HG03378 (cell line): ENCODE measurements at regions not wholly inside any gene's neighbourhood (a gene's known extent, or its start where the extent isn't known, plus 50 kb on each side); places are given as distances from the start of the nearest gene placed in this dataset.
"Not testable (repeated sequence)": the region's sequence is repeated elsewhere in the genome, so short reads cannot be mapped to it uniquely, and the experiment has no call there.

Source experiments
- ATAC-seq: cut with Tn5 transposase; IDR thresholded peaks from one replicate; pipeline ENCODE4 v1.9.1; 2021; ENCODE audit warnings: mild to moderate bottlenecking, moderate library complexity; ENCODE audit not compliant: unreplicated experiment

DNA sequence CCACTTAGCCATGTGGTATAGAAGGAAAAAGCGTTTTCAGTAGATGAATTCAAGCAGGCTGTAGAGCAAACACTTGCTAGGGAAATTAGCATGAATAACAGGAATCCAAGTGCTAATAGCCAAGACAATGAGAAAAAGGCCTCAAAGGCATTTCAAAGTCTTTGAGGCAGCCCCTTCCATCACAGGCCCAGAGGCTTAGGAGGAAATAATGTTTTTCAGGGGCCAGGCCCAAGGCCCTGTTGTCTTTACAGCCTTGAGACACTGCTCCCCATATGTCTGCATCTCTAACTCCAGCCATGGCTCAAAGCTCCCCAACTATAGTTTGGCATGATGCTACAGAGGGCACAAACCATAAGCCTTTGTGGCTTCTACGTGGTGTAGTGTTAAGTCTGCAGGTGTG lies 563.5 kb downstream of the TAF11L14 start:
- no peak for ATAC-seq

DNA sequence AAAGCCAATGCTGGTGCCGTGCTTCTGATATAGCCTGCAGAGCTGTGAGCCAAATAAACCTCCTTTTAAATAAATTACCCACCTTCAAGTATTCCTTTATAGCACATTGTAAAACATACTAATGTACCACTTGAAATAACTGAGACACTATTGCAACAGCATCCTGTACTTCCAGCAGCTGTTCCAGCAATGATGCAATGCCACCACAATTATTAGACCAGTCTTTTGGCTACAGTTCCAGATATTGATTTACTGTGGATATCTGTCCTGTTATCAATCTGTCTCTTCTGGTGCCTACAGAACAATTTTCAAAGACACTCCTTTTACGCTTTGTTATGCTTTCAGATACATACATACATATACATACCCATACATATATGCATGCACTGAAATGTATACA lies 567.9 kb downstream of the TAF11L14 start:
- ATAC-seq: no peak

DNA sequence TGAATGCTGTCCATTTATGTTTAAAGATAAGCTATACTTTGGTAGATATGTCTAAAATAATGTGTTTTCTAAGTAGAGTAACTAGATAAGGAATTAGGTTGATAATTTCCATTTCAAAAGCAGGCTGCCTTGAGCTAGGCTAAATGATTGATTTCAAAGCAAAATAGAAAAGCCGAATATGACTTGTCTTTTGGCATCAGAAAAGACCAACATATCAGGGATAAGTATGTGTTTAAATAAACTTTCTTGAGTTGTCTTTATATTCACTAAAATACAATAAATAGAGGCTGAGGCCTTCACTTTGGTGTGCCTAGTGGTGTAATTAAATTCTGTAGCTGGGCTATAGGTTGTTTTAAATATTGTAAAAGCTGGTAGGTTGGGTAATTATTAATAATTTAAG lies 569.0 kb downstream of the TAF11L14 start:
- ATAC-seq: no peak

DNA sequence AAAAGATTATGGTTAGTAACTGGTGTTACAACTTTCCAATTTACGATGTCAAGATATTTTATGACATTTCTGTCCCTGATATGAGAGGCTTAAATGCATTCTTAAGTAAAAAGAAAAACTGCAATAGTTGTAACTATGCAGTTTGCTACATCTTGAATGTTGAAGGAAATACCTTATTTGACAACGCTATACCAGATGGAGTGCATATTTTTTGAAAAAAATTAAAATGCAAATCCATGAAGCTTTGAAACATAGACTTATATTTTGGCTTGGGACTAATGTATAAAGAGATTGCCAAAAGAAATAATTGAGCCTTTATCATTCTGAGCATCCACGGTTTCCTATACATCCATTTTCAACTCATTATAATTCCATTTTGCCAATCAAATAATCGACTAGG lies 579.4 kb downstream of the TAF11L14 start:
- ATAC-seq: no peak

DNA sequence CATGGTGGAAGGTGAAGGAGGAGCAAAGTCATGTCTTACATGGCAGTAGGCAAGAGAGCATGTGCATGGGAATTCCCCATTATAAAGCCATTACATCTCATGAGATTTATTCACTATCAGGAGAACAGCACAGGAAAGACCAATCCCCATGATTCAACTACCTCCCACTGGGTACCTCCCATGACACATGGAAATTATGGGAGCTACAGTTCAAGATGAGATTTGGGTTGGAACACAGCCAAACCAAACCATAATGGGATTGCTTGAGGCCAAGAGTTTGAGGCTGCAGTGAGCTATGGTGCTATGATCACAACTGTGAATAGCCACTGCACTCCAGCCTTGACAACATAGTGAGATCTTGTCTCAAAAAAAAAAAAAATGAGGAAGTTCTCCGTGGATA lies 581.8 kb downstream of the TAF11L14 start:
- ATAC-seq: no peak

DNA sequence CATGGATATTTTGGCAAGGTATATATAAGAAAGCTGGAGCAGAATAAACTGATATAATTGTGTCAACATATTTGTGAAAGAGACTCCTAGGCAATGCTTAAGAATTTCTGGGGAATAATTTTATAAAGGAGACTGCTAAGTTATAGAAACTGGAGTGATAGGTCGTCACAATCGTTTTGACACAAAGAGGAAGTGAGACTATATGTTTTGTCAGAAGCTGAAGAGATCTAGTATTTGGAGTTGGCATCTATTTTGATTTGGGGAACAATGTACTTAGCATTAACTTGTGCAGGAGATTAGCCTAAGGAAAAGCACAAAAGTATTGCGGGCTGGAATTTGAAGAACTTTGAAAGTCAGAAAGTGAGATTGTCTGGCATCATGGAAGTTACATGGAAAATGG lies 582.5 kb downstream of the TAF11L14 start:
- ATAC-seq: no peak

DNA sequence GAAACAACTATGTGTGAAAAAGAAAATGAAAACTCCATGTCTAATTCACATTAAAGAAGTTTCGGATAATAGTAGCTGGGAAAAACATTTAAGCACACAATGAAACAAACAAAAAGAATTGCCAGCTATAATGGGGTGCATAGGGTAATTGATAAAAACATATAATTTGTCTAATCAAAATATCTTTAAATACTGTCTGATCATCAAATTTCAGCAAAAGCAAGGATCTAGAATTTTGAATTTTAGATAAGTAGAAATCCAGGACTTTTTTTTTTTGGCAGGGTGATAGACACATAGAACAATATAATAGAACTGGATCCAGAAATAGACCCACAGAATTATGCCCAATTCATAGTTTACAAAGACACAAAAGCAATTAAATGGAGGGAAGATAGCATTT lies 585.0 kb downstream of the TAF11L14 start:
- no peak for ATAC-seq

DNA sequence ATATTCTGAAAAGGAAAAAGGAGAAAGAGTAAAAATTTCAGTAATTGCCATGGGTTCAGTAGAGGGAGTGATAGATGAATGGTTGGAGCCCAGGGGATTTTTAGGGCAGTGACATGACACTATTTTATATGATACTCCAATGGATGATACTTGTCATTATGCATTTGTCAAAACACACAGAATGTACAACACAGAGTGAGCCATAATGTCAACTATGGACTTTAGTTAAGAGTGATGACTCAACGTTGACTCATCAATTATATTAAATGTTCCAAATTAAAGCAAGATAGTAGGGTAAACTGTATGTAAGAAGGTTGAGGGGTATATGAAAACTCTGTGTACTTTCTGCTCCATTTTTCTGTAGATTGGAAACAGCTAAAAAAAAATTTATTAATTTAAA lies 586.4 kb downstream of the TAF11L14 start:
- ATAC-seq: no peak

DNA sequence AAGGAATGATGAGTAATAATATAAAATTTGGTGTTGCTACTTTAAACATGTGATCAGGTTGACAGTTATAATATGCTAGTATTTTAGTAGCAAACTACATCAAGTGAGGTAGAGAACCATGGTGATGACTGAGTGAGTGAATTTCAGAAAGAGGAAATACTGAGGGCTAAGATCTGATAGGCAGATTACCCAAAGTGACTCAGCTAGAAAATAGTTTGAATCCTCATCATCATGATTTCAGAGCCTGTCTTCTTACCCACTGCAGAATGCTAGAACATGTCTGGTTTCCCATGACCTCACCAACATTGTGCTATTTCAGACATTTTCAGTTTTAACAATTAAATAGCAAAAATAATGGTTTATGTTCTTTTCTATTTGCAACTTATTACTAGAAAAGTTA lies 602.1 kb downstream of the TAF11L14 start:
- ATAC-seq: no peak

DNA sequence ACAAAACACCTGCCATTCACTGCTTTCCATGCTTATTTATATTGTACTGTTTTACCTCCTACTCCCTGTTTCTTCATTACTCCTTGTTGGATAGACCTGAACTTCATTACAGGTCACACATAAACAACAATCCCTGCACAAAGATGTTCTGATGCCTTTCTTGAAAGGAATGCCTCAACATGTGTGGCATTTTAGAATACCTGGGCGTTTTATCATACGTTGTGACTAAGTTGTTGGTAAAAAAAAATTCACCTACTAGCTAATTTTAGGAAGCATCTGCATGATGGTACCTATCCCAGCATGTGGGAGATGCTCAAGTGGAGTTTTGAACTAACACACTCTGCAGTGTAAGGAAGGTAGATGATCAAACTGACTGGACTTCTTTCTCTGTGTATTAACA lies 604.1 kb downstream of the TAF11L14 start:
- ATAC-seq: no peak

DNA sequence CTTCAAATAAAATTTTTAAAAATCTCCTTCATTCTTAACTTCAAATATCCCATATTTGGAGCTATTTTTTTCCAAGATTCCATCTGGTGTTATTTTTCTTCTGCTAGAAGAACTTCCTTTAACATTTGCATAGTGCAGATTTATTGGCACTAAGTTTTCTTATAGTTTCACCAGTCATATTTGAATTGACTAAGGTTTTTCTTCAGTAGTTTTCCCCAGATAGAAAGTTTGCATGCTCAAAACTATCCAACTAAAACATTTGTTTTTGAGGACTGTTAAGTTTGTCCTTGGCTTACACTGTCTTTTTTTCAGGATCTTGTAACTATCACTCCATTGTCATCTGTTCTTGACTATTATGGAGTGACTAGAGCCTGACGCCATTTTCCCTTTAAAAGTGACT lies 606.7 kb downstream of the TAF11L14 start:
- no peak for ATAC-seq

DNA sequence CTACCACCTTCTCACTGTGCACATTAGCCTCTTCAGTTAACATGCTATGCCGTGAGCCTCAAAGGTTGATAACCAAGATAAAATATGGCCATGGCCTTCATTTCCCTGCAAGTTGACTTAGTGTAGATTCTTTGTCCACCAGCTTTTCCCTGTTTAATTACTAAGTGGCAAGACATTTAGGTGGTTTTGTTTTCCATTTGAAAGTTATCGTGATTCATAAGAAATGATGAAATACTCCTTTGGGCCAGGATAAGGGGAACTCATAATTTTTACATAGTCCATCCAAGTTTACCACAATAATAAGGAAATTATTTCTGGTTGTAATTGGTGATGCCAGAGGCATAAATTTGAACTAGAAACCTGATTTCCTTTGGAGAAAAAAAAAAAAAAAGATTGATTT lies 609.6 kb downstream of the TAF11L14 start:
- no peak for ATAC-seq

DNA sequence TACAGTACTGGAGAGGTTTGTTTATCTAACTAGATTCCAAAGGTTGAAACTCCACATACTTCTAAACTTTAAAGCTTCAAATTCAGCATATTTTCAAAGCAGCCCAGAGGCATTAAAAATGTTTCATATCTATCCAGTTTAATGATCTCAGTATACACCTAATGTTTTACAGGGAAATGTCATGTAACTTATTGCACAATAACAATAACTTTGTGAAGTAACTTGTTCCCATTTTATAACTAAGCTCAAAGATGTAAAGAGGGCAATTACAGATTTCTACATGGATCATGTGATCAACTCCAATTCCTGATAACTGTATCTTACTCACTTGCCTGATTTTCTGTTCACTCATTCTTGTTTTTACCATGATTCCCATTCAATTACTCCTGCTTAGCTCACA lies 610.0 kb downstream of the TAF11L14 start:
- ATAC-seq: no peak

DNA sequence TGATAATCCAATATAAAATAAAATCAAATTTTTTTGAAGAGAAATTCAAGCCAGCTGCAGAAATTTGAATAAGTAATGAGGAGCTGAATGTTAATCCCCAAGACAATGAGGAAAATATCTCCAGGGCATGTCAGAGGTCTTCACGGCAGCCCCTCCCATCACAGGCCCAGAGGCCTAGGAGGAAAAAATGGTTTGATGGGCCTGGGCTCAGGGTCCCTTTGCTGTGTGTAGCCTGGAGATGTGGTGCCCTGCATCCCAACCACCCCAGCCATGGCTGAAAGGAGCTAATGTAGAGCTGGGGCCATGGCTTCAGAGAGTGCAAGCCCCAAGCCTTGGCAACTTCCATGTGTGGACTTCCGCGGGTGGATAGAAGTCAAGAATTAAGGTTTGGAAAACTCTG lies 618.3 kb downstream of the TAF11L14 start:
- no peak for ATAC-seq

DNA sequence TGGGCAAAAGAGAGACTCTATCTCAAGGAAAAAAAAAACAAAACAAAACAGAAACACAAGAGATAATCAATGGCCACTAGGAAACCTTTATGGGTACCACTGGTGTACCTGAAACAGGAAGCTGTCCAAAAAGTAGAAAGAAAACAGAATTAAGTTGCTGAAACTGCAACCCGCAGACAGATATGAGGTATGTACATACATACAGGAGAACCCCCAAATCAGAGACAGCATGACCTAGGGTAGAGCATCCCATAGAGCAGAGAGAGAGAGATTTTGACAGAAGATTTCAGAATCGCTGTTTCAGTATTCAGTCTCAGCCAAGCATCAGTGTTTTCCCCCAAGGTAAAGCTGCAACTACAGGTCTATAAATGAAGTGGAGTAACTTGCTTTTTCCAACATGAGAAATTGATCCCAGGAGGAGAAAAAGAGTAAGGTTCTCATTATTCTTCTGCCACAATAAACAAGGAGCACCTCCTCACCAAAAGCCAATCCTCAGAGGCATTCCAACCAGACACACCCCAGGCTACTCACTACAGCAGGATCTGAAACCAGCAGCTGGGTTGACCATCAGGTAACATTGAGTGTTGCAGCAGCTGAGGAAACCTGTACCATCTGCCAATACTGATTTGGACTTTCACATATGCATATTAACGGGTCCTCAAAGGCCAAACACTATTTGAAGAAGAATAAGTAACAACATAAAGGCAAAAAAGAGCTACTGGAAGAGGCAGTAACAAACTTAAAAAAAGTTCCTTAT lies 630.0 kb downstream of the TAF11L14 start:
- ATAC-seq: no peak

DNA sequence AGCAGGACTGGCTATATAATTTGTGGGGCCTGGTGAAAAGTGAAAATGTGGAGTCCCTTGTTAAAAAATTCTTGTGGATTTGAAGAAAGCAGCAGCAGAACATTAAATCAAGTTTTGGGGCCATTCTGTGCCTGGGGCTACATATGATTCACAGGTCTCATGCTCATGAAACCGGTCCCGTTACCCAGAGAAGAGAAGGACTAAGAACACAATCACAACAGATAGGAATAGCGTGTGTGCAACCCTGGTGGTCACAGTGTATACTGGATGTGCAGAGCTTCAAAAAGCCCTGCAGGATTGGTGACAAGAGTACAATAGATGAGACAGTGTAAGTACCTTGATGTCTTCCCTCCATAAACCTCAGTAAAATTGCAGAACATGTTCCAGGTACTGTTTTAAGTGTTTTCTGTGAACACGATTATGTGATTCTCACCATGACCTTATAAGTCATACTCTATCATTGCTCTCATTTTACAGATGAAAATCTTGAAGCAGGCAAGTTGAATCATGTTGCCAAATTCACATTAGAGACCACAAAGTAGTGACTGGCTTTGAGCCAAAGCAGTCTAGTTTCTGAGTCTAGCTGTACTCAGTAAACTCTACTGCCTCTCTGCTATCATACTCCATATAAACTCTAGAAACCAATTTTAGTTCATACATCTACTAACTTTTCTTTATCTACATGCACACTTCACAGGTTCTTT lies 636.5 kb downstream of the TAF11L14 start:
- ATAC-seq: no peak

DNA sequence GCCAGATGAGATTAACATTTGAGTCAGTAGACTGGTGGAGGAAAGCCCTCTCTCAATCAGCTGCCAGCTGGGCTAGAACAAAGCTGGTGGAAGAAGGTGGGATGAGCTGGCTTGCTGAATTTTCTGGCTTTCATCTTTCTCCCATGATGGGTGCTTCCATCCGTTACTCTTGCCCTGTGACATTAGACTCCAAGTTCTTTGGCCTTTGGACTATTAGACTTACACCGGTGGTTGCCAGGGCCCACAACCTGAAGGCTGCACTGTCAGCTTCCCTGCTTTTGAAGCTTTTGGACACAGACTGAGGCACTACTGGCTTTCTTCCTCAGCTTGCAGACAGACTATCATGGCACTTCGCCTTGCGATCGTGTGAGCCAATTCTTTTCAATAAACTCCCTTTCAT lies 642.7 kb downstream of the TAF11L14 start:
- no peak for ATAC-seq

DNA sequence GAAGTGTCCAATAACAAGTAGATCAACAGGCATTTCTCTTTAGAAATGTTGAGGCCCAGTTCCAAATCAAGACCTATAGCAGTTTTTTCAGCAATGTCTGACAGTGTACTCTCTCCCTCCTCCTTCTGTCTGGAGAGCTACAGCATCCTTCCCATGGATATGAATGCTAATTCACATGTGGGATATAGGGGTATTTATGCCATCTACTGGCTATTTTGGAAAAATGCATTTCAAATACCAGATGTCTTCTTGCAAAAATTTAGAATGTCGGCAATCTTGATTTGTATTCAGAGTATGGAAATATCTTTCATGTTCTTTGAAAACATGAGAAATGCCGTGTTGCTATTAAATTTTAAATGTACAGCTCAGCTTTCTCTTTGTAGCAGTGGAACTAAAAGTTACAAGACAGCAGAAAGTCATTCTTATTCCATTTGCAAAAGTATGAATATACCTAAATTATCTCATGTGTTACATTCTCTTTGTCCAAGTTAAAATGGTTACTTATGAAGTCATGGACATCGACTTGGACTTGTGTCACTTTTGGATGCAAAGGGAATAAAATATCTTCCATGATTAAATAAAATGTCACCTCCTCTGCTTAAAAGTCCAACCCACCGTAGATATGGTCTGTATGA lies 647.8 kb downstream of the TAF11L14 start:
- ATAC-seq: peak; percentile 54

DNA sequence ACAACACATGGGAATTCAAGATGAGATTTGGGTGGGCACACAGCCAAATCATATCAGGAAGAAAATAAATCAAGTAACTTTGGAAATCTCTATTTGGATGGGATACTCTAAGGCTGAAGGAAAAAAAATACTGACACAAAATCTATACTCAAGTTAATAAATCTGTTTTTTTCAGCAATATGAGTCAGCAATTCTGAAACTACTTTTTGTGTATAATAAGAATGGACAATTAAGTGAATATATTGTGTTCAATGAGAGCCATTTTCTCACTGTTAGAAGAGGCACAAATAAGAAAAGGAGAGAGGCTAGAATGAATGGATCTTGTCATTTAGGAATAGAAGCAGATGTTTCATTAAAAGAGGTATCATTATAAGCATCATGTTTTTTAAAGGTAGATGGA lies 651.0 kb downstream of the TAF11L14 start:
- ATAC-seq: no peak

DNA sequence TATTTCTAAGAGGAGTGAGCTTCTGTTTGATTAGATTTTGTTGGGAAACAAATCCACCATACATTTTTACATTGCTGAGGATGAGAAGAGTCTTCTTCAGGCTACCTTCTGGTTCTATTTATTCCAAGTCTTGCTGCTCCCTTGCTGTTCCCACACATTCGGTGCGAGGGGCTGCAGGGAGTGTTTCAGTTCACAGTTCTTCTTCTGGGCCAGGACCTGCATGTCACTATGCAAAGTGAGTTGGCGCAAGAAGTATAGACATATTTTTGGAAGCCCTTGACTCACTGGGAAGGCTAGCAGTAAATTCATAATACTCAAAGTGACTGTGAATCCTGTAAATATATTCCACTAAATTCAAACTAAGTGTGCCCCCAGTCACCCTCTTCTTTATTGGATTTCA lies 657.9 kb downstream of the TAF11L14 start:
- no peak for ATAC-seq

DNA sequence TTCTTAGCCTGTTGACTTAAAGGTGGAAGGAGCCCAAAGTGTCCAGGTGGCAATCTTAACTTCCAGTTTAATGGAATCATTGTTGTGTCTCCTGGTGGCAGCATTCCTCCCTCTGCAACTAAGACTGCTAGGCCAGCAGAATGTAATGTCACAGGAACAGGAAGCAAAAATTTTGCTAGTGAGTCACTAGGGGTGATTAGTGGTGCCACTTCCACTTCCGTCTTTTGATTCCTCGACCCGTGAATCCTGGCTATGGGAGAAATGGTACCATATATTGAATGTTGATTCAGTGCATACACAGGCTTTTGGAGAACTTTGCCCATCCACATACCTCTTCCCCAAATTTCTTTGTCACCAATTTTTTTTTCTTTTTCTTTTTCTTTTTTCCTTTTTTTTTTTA lies 661.4 kb downstream of the TAF11L14 start:
- not testable (repeated sequence) for ATAC-seq

DNA sequence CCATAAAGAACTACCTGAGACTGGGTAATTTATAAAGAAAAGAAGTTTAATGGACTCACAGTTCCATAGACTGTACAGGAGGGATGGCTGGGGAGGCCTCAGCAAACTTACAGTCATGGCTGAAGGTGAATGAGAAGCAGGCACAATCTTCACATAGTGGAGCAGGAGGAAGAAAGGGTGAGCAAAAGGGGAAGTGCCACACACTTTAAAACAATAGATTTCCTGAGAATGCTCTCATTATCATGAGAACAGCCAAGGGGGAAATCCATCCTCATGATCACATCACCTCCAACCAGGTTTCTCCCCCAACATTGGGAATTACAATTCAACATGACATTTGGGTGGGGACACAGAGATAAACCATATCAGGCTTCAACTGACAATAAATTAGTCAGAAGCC lies 664.9 kb downstream of the TAF11L14 start:
- peak; percentile 51 for ATAC-seq
